K562 (cell line): ENCODE measurements at regions not wholly inside any gene's neighbourhood (a gene's known extent, or its start where the extent isn't known, plus 50 kb on each side); places are given as distances from the start of the nearest gene placed in this dataset.

ENCODE experiments used
- ATAC-seq: fragments of 200-7000 bp; cut with Tn5 transposase; 3 replicates; pipeline ENCODE4 v1.9.1; 2020; ENCODE audit warnings: moderate library complexity
- BruUV-seq: library from RNA; stranded (reverse); fragments of 400-500 nt; replicated peaks from 2 replicates; lab custom pipeline; 2021; lab: Mats Ljungman, UMichigan
- CTCF ChIA-PET: fragments of 300-600 bp; formaldehyde crosslinking; extraction: SDS; loops from one replicate; lab custom pipeline; 2021; ENCODE audit warnings: low intra/inter-chr PET ratio; lab: Yijun Ruan, JAX
- POLR2A ChIA-PET: fragments of 300-600, 350-650 bp; sonication (Branson Sonifier 250); formaldehyde crosslinking; extraction: SDS; loops from one replicate; lab custom pipeline; 2021; ENCODE audit warnings: antibody characterized with exemption, inconsistent platforms; lab: Yijun Ruan, JAX
- DNase-seq, 4 experiments: peaks; one replicate each; pipeline versions ENCODE4 v3.0.0 to v3.0.0-alpha.2; 2011 to 2018; ENCODE audit warnings: low spot score in 3 of 4, mixed read lengths in 3 of 4; ENCODE audit errors: extremely low read depth in 1 of 4
- FAIRE-seq: peaks from 2 replicates; lab custom pipeline; 2011; peaks lifted over from hg19 to GRCh38; lab: Jason Lieb, UNC
- H2AFZ ChIP-seq: 2 replicates; pipeline ENCODE4 v1.6.0; 2011; ENCODE audit warnings: low read depth, low read length, control low read depth, inconsistent platforms
- H3K27ac ChIP-seq: fragments of 200-600 bp; 3 replicates; pipeline ENCODE4 v1.8.0; 2011; ENCODE audit warnings: low read depth, mild to moderate bottlenecking, control low read depth, inconsistent platforms, low read length, moderate library complexity, mixed read lengths; ENCODE audit errors: extremely low read depth
- H3K27me3 ChIP-seq, 2 experiments: fragments of 300-600 bp in 1 of 2; 2 replicates in 1 of 2; 3 replicates in 1 of 2; pipeline versions ENCODE4 v1.6.0 to v1.8.0; 2011; ENCODE audit warnings: inconsistent platforms in 2 of 2, low read length in 2 of 2, mild to moderate bottlenecking in 1 of 2, mixed read lengths in 1 of 2, moderate library complexity in 1 of 2; ENCODE audit not compliant: control insufficient read depth in 2 of 2, insufficient read depth in 2 of 2
- H3K36me3 ChIP-seq: fragments of 300-600 bp; 3 replicates; pipeline ENCODE4 v1.8.0; 2011; ENCODE audit warnings: mild to moderate bottlenecking, low read length, inconsistent platforms; ENCODE audit not compliant: control insufficient read depth, insufficient read depth
- H3K4me1 ChIP-seq, 2 experiments: fragments of 200-600 bp in 1 of 2; replicated peaks in 1 of 2; 2 replicates in 1 of 2; 3 replicates in 1 of 2; pipeline versions ENCODE4 v1.5.1 to v1.8.0; 2011; ENCODE audit warnings: inconsistent platforms in 2 of 2, low read length in 2 of 2, mild to moderate bottlenecking in 1 of 2, mixed read lengths in 1 of 2, moderate library complexity in 1 of 2; ENCODE audit not compliant: control insufficient read depth in 2 of 2, insufficient read depth in 2 of 2
- H3K4me2 ChIP-seq: 2 replicates; pipeline ENCODE4 v1.6.1; 2011; ENCODE audit warnings: low read length, control low read depth, inconsistent platforms, mixed read lengths; ENCODE audit not compliant: insufficient read depth
- H3K4me3 ChIP-seq: fragments of 200-600 bp; sonication (generic), shearing (Covaris generic); 2 replicates; pipeline ENCODE4 v1.5.1; 2016; ENCODE audit warnings: control low read depth, inconsistent platforms
- H3K79me2 ChIP-seq: fragments of 200-600 bp; 3 replicates; pipeline ENCODE4 v1.8.0; 2011; ENCODE audit warnings: low read length, inconsistent platforms; ENCODE audit not compliant: control insufficient read depth, insufficient read depth
- H3K9ac ChIP-seq, 2 experiments: 2 replicates each; pipeline versions ENCODE4 v1.6.0 to v1.6.1; 2011; ENCODE audit warnings: low read depth in 2 of 2, low read length in 2 of 2, control low read depth in 1 of 2, inconsistent platforms in 1 of 2, mild to moderate bottlenecking in 1 of 2, mixed read lengths in 1 of 2; ENCODE audit not compliant: insufficient read depth in 1 of 2
- H3K9me1 ChIP-seq: one replicate; pipeline ENCODE4 v1.6.0; 2011; ENCODE audit warnings: inconsistent platforms, mild to moderate bottlenecking, low read length, moderate library complexity; ENCODE audit not compliant: control insufficient read depth, insufficient read depth
- H3K9me3 ChIP-seq: replicated peaks from 2 replicates; pipeline ENCODE4 v1.5.1; 2011; ENCODE audit warnings: low read depth, low read length, inconsistent platforms; ENCODE audit not compliant: control insufficient read depth, insufficient read depth
- H4K20me1 ChIP-seq: replicated peaks from 2 replicates; pipeline ENCODE4 v1.6.1; 2011; ENCODE audit warnings: low read length, inconsistent platforms, mixed read lengths; ENCODE audit not compliant: control insufficient read depth, insufficient read depth
- ARNT ChIP-seq, 2 experiments: fragments of 450-650 bp; IDR thresholded peaks; 2 replicates each; pipeline ENCODE4 v1.6.1; 2016; ENCODE audit warnings: mild to moderate bottlenecking in 1 of 2
- CCNT2 ChIP-seq: IDR thresholded peaks from 2 replicates; pipeline ENCODE4 v1.6.1; 2011; ENCODE audit warnings: borderline replicate concordance, low read depth, mild to moderate bottlenecking, moderate library complexity, mixed read lengths, low read length; ENCODE audit not compliant: insufficient read length; ENCODE audit errors: extremely low read depth
- CREM ChIP-seq: IDR thresholded peaks from 2 replicates; pipeline ENCODE4 v1.6.1; 2014; ENCODE audit warnings: antibody characterized with exemption, low read depth
- GMEB1 ChIP-seq: fragments of 250-450 bp; sonication (Bioruptor Pico); IDR thresholded peaks from 2 replicates; pipeline ENCODE4 v1.4.0; 2020; ENCODE audit warnings: mild to moderate bottlenecking
- MBD2 ChIP-seq: sonication (generic); IDR thresholded peaks from 2 replicates; pipeline ENCODE4 v1.6.1; 2016; ENCODE audit warnings: low read depth, borderline replicate concordance
- MYC ChIP-seq, 2 experiments: fragments of 250-450 bp in 1 of 2; sonication (Bioruptor Pico) in 1 of 2; IDR thresholded peaks; 2 replicates each; pipeline versions ENCODE4 v1.5.1 to v1.6.1; 2012 to 2021; ENCODE audit warnings: low read depth in 2 of 2, borderline replicate concordance in 1 of 2, improper control_type of control experiment in 1 of 2, low read length in 1 of 2, mild to moderate bottlenecking in 1 of 2, moderate library complexity in 1 of 2
- NR1H2 ChIP-seq: sonication (generic); formaldehyde crosslinking; IDR thresholded peaks from 2 replicates; pipeline ENCODE4 v1.4.0; 2020; ENCODE audit warnings: mild to moderate bottlenecking, missing genetic modification reagents
- SRF ChIP-seq, 2 experiments: fragments of 250-450, 450-650 bp in 1 of 2; sonication (Bioruptor Pico) in 1 of 2; sonication (generic) in 1 of 2; formaldehyde crosslinking; IDR thresholded peaks; 2 replicates each; pipeline versions ENCODE4 v1.5.0 to v1.5.1; 2020 to 2022; ENCODE audit warnings: mild to moderate bottlenecking in 1 of 2, missing genetic modification reagents in 1 of 2
- ZNF217 ChIP-seq: sonication (generic); formaldehyde crosslinking; IDR thresholded peaks from 2 replicates; pipeline ENCODE4 v1.8.0; 2022; ENCODE audit warnings: mild to moderate bottlenecking, missing genetic modification reagents
- ZNF253 ChIP-seq: fragments of 250-450 bp; sonication (Bioruptor Pico); conservative IDR thresholded peaks from 2 replicates; pipeline ENCODE4 v1.6.1; 2021; ENCODE audit warnings: mild to moderate bottlenecking
- ZNF830 ChIP-seq: fragments of 250-450 bp; sonication (Bioruptor Pico); IDR thresholded peaks from 2 replicates; pipeline ENCODE4 v1.5.0; 2021; ENCODE audit warnings: mild to moderate bottlenecking
- WGBS: fragments of 100-300 bp; shearing (Covaris generic); methylation state at CpG from one replicate; pipeline ENCODE4 v1.1.6; 2016; ENCODE audit warnings: low coverage, mixed read lengths; ENCODE audit not compliant: insufficient coverage; ENCODE audit errors: missing lambda C conversion rate; 5-methylcytosine and 5-hydroxymethylcytosine counted together
- in situ Hi-C: fragments of 300-500 bp; cut with MboI; formaldehyde crosslinking; loops from 4 replicates; pipeline ENCODE4 v1.15.0; 2018; ENCODE audit warnings: inconsistent platforms, mixed read lengths
- intact Hi-C: fragments of 100-400 bp; cut with micrococcal nuclease; formaldehyde crosslinking; loops from 2 replicates; pipeline ENCODE4 v1.14.2; 2022

GRCh38 chr16:54591816-54592246 lies 305.2 kb upstream of the IRX3 start:
- no peaks in the 10 kb centered on the region for H3K4me1 ChIP-seq
- TF ChIP-seq CCNT2: no peak
- TF ChIP-seq MBD2: no peak
- no peak for TF ChIP-seq NR1H2 (CRISPR knock-in tag)
- TF ChIP-seq GMEB1 (CRISPR knock-in tag): no peak
- TF ChIP-seq, all 486 proteins: peak for 0
- DNase-seq: no peak
- Histone ChIP-seq H3K9me3 (no peaks in the 10 kb centered on the region), H4K20me1 (no peaks in the 10 kb centered on the region), H3K27me3 (peaks cover 2 to 4% of the 10 kb centered on the region in 2 experiments; a peak in 2 of 5 replicates), H3K36me3 (no peaks in the 10 kb centered on the region), H3K9me1 (no peaks in the 10 kb centered on the region), H3K27ac (no peak overlapping the region), H3K4me3 (no peak overlapping the region), H3K4me2 (no peak overlapping the region), H3K79me2 (no peaks in the 10 kb centered on the region), H3K9ac (no peak overlapping the region), H2AFZ (no peak overlapping the region)
- ChIA-PET POLR2A (no interaction called here), CTCF (no interaction called here)
- intact Hi-C loops: no loop called here
- FAIRE-seq: no peak
- ATAC-seq: no peak
- BruUV-seq: no TSS peak
- in situ Hi-C loops: no loop called here
- WGBS: 0% methylated on average over 6 of the region's 7 CpGs

DNA sequence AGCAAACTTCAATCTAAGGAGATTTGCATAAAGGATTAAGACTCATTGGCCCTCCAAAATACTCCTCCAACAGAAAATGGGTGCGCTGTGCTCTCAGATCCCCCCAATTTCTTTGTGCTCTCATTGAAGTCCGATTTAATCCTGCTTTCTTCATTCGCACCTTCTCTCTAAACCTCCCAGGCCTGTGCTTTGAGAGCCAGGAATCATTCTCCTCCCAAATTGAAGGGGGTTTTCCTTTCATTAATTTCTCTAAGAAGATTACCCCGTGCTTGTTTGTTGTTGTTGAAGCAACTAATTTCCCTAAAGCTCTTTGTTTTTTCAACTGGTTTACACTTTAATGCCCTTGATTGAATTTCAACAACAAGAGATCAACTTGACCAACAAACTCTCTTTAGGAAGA lies 304.2 kb upstream of the IRX3 start:
- no peak overlapping the region for H3K4me2 ChIP-seq
- ChIA-PET POLR2A (no interaction called here), CTCF (no interaction called here)
- FAIRE-seq (no peak), ATAC-seq (no peak), DNase-seq (no peak)
- no peaks in the 10 kb centered on the region for H3K4me1 ChIP-seq
- no peak overlapping the region for H3K27ac ChIP-seq
- H3K27me3 ChIP-seq: peaks cover 2 to 4% of the 10 kb centered on the region in 2 experiments; a peak in 2 of 5 replicates
- no peak overlapping the region for H2AFZ ChIP-seq
- no peaks in the 10 kb centered on the region for H3K9me1 ChIP-seq
- H4K20me1 ChIP-seq: no peaks in the 10 kb centered on the region
- no peaks in the 10 kb centered on the region for H3K79me2 ChIP-seq
- H3K36me3 ChIP-seq: no peaks in the 10 kb centered on the region
- in situ Hi-C loops: no loop called here
- no peak overlapping the region for H3K4me3 ChIP-seq
- no TSS peak for BruUV-seq
- H3K9me3 ChIP-seq: no peaks in the 10 kb centered on the region
- H3K9ac ChIP-seq: no peak overlapping the region
- intact Hi-C loops: no loop called here
- WGBS: 0% methylated on average over 4 of the region's 4 CpGs
- TF ChIP-seq SRF (CRISPR knock-in tag; IDR thresholded peaks at IDR 0.05) (no peak), MYC (IDR thresholded peaks at IDR 0.05; ENCODE audit: low read depth, low read length) (no peak), MYC (CRISPR knock-in tag; IDR thresholded peaks at IDR 0.05; ENCODE audit: borderline replicate concordance, low read depth) (no peak), ARNT (IDR thresholded peaks at IDR 0.05) (no peak), ZNF830 (CRISPR knock-in tag) (no peak), ZNF253 (no peak), ZNF217 (no peak), CREM (no peak)
